Activated naive CD8-positive, alpha-beta T cell treated with anti-CD3 and anti-CD28 coated beads, Interleukin-2, amount 50 U/mL, for 24 hours (primary cell): ENCODE measurements at regions not wholly inside any gene's neighbourhood (a gene's known extent, or its start where the extent isn't known, plus 50 kb on each side); places are given as distances from the start of the nearest gene placed in this dataset.

Experiments
- ATAC-seq: fragments of 150-1000 bp; cut with Tn5 transposase; one replicate; pipeline ENCODE4 v1.10.0; 2021
- DNase-seq: peaks from one replicate; pipeline ENCODE4 v3.0.0; 2021
- H3K27ac Mint-ChIP-seq: one replicate; pipeline ENCODE4 v1.8.0; 2021; ENCODE audit warnings: mild to moderate bottlenecking, mixed read lengths
- H3K27me3 Mint-ChIP-seq: one replicate; pipeline ENCODE4 v1.8.0; 2021; ENCODE audit warnings: mixed read lengths
- H3K36me3 Mint-ChIP-seq: one replicate; pipeline ENCODE4 v1.8.0; 2021; ENCODE audit warnings: low read depth, mixed read lengths
- H3K4me1 Mint-ChIP-seq: one replicate; pipeline ENCODE4 v1.8.0; 2021; ENCODE audit warnings: mixed read lengths
- H3K4me3 Mint-ChIP-seq: one replicate; pipeline ENCODE4 v1.8.0; 2021; ENCODE audit warnings: mild to moderate bottlenecking, moderate library complexity, mixed read lengths
- H3K9me3 Mint-ChIP-seq: one replicate; pipeline ENCODE4 v1.8.0; 2021; ENCODE audit warnings: mixed read lengths

- H3K4me1 Mint-ChIP-seq: no peaks in the 10 kb centered on the region
- H3K36me3 Mint-ChIP-seq: no peaks in the 10 kb centered on the region
- ATAC-seq: no peak
- no peaks in the 10 kb centered on the region for H3K27me3 Mint-ChIP-seq
- no peaks in the 10 kb centered on the region for H3K9me3 Mint-ChIP-seq
- no peak overlapping the region for H3K27ac Mint-ChIP-seq
- H3K4me3 Mint-ChIP-seq: no peak overlapping the region
- DNase-seq: no peak
Measured at GRCh38 chr2:157024129-157024528, 233.4 kb upstream of the GALNT5 start.

- Mint-ChIP-seq H3K27me3 (no peaks in the 10 kb centered on the region), H3K9me3 (no peaks in the 10 kb centered on the region), H3K4me3 (no peak overlapping the region), H3K36me3 (no peaks in the 10 kb centered on the region), H3K4me1 (no peaks in the 10 kb centered on the region), H3K27ac (no peak overlapping the region)
- DNase-seq (no peak), ATAC-seq (no peak)
Measured at GRCh38 chr2:157032017-157032416, 225.5 kb upstream of the GALNT5 start.

DNA sequence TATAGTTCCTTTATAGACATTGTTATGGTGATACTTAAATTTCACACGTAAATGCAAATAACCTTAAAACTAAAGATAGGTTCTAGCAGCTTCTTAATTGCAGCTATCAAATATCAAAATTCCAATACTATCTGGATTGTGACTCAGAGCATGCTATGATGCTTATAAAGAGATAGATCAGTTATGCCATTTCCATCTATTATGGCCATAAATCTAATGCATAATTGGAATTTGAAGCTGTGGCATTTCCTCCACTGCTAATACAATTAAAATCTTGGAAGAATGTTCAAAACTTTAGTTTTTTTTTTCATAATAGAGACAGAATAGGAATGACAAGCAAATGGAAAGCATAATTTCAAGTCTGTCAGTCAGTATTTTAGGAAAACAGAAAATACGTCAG is 220.8 kb upstream of the GALNT5 start:
- DNase-seq (no peak), ATAC-seq (no peak)
- H3K9me3 Mint-ChIP-seq: no peaks in the 10 kb centered on the region
- no peak overlapping the region for H3K4me3 Mint-ChIP-seq
- no peaks in the 10 kb centered on the region for H3K36me3 Mint-ChIP-seq
- no peaks in the 10 kb centered on the region for H3K4me1 Mint-ChIP-seq
- H3K27ac Mint-ChIP-seq: no peak overlapping the region
- no peaks in the 10 kb centered on the region for H3K27me3 Mint-ChIP-seq

GRCh38 chr2:157043786-157044185 is 213.7 kb upstream of the GALNT5 start:
- ATAC-seq (no peak), DNase-seq (no peak)
- Mint-ChIP-seq H3K4me1 (no peaks in the 10 kb centered on the region), H3K36me3 (no peaks in the 10 kb centered on the region), H3K9me3 (no peaks in the 10 kb centered on the region), H3K27me3 (no peaks in the 10 kb centered on the region), H3K4me3 (no peak overlapping the region), H3K27ac (no peak overlapping the region)

- H3K36me3 Mint-ChIP-seq: no peaks in the 10 kb centered on the region
- no peaks in the 10 kb centered on the region for H3K9me3 Mint-ChIP-seq
- H3K27ac Mint-ChIP-seq: no peak overlapping the region
- H3K4me1 Mint-ChIP-seq: no peaks in the 10 kb centered on the region
- no peaks in the 10 kb centered on the region for H3K27me3 Mint-ChIP-seq
- no peak for DNase-seq
- no peak for ATAC-seq
- H3K4me3 Mint-ChIP-seq: no peak overlapping the region
Measured at GRCh38 chr2:157046396-157046795, 211.1 kb upstream of the GALNT5 start.

DNA sequence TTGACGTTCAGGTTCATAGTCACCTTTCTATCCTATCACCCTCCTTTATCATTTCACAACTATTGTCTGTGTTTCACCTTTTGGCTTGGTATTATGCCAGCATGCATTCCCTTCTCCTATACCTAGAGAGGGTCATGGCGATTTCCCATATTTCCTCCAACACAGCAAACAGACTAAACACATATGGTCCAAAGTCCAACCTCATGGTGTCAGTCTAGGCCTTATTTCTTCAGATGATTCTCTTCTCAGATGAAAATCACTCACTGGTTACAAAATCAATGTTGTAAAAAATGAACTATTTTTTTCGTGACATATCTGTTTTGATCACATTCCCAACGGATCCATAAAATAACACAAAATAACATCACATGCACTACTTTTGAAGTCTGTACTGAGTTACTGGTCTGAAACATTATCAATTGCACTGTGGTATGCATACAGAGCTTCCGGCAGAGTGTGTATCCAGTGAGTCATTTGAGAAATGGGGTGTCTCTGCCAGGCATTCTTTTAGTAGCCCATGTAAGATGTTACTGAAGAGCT is 204.8 kb upstream of the GALNT5 start:
- ATAC-seq (no peak), DNase-seq (no peak)
- no peak overlapping the region for H3K27ac Mint-ChIP-seq
- no peaks in the 10 kb centered on the region for H3K9me3 Mint-ChIP-seq
- H3K27me3 Mint-ChIP-seq: no peaks in the 10 kb centered on the region
- H3K4me3 Mint-ChIP-seq: no peak overlapping the region
- no peaks in the 10 kb centered on the region for H3K4me1 Mint-ChIP-seq
- H3K36me3 Mint-ChIP-seq: no peaks in the 10 kb centered on the region

- no peaks in the 10 kb centered on the region for H3K36me3 Mint-ChIP-seq
- no peaks in the 10 kb centered on the region for H3K4me1 Mint-ChIP-seq
- no peaks in the 10 kb centered on the region for H3K9me3 Mint-ChIP-seq
- H3K27ac Mint-ChIP-seq: no peak overlapping the region
- H3K4me3 Mint-ChIP-seq: no peak overlapping the region
- ATAC-seq (no peak), DNase-seq (no peak)
- H3K27me3 Mint-ChIP-seq: no peaks in the 10 kb centered on the region
Measured at GRCh38 chr2:157053876-157054275, 203.6 kb upstream of the GALNT5 start.

- Mint-ChIP-seq H3K27ac (no peak overlapping the region), H3K36me3 (no peaks in the 10 kb centered on the region), H3K27me3 (peaks cover 1% of the 10 kb centered on the region), H3K9me3 (no peaks in the 10 kb centered on the region), H3K4me3 (no peak overlapping the region), H3K4me1 (no peaks in the 10 kb centered on the region)
- ATAC-seq (no peak), DNase-seq (no peak)
Measured at GRCh38 chr2:157055660-157056199, 201.8 kb upstream of the GALNT5 start.

- H3K27ac Mint-ChIP-seq: no peak overlapping the region
- H3K4me3 Mint-ChIP-seq: no peak overlapping the region
- ATAC-seq (no peak), DNase-seq (no peak)
- H3K4me1 Mint-ChIP-seq: no peaks in the 10 kb centered on the region
- H3K9me3 Mint-ChIP-seq: no peaks in the 10 kb centered on the region
- peaks cover 3% of the 10 kb centered on the region for H3K27me3 Mint-ChIP-seq
- H3K36me3 Mint-ChIP-seq: no peaks in the 10 kb centered on the region
Measured at GRCh38 chr2:157056200-157056676, 201.3 kb upstream of the GALNT5 start.

DNA sequence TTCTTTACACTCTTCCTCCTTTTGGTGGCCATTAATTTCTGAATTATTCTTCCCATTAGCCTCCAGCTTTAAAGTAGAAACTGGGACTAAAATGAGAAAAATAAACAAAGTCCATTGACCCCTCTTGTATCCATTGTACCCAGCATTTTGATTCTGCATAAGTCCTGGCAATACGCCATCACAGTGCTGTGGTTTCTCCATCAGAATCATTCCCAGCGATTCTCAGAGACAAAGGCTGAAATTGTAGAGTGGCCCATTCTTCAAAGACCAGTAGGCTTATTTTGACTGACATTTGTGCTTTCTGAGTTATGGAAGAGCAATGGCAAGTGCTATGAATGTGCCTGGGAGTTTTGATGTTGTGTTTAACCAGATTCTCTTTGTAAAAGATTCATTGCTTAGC is 199.3 kb upstream of the GALNT5 start:
- Mint-ChIP-seq H3K36me3 (no peaks in the 10 kb centered on the region), H3K4me1 (no peaks in the 10 kb centered on the region), H3K27ac (no peak overlapping the region), H3K4me3 (no peak overlapping the region), H3K27me3 (peaks cover 5% of the 10 kb centered on the region), H3K9me3 (no peaks in the 10 kb centered on the region)
- DNase-seq (no peak), ATAC-seq (no peak)

GRCh38 chr2:157059036-157059435 is 198.5 kb upstream of the GALNT5 start:
- no peaks in the 10 kb centered on the region for H3K9me3 Mint-ChIP-seq
- no peaks in the 10 kb centered on the region for H3K36me3 Mint-ChIP-seq
- H3K4me1 Mint-ChIP-seq: no peaks in the 10 kb centered on the region
- no peak overlapping the region for H3K27ac Mint-ChIP-seq
- DNase-seq: no peak
- H3K27me3 Mint-ChIP-seq: peaks cover 5% of the 10 kb centered on the region
- ATAC-seq: no peak
- H3K4me3 Mint-ChIP-seq: no peak overlapping the region

DNA sequence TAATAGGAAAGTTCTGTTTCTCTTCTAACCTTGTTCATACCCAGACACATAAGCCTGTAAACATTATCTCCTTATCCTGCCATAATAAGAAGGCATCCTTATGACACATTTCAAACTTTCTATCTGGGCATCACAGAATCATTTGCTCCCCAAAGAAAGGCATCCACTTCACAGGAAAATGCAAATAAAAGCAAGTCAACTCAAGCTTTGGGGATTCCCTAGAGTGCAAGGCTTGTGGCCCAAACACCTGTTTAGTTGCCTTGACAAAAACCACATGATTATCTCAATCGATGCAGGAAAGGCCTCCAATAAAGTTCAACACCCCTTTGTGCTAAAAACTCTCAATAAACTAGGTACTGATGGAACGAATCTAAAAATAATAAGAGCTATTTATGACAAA is 195.7 kb upstream of the GALNT5 start:
- ATAC-seq: no peak
- no peaks in the 10 kb centered on the region for H3K36me3 Mint-ChIP-seq
- no peak for DNase-seq
- H3K4me3 Mint-ChIP-seq: no peak overlapping the region
- H3K27ac Mint-ChIP-seq: no peak overlapping the region
- H3K27me3 Mint-ChIP-seq: peaks cover 5% of the 10 kb centered on the region
- H3K9me3 Mint-ChIP-seq: no peaks in the 10 kb centered on the region
- no peaks in the 10 kb centered on the region for H3K4me1 Mint-ChIP-seq

GRCh38 chr2:157067562-157067961 is 189.9 kb upstream of the GALNT5 start:
- no peak overlapping the region for H3K27ac Mint-ChIP-seq
- H3K36me3 Mint-ChIP-seq: no peaks in the 10 kb centered on the region
- ATAC-seq (no peak), DNase-seq (no peak)
- peaks cover 5% of the 10 kb centered on the region for H3K27me3 Mint-ChIP-seq
- no peaks in the 10 kb centered on the region for H3K9me3 Mint-ChIP-seq
- no peaks in the 10 kb centered on the region for H3K4me1 Mint-ChIP-seq
- H3K4me3 Mint-ChIP-seq: no peak overlapping the region

GRCh38 chr2:157068237-157068636 is 189.3 kb upstream of the GALNT5 start:
- no peak overlapping the region for H3K27ac Mint-ChIP-seq

GRCh38 chr2:157075924-157076323 is 181.6 kb upstream of the GALNT5 start:
- H3K27me3 Mint-ChIP-seq: no peaks in the 10 kb centered on the region
- no peak for DNase-seq
- H3K36me3 Mint-ChIP-seq: no peaks in the 10 kb centered on the region
- H3K4me3 Mint-ChIP-seq: no peak overlapping the region
- H3K4me1 Mint-ChIP-seq: no peaks in the 10 kb centered on the region
- no peaks in the 10 kb centered on the region for H3K9me3 Mint-ChIP-seq
- no peak overlapping the region for H3K27ac Mint-ChIP-seq
- no peak for ATAC-seq

More at GRCh38 chr2:157068237-157068636, 189.3 kb upstream of the GALNT5 start:
- Mint-ChIP-seq H3K36me3 (no peaks in the 10 kb centered on the region), H3K27me3 (peaks cover 5% of the 10 kb centered on the region), H3K4me3 (no peak overlapping the region), H3K9me3 (no peaks in the 10 kb centered on the region), H3K4me1 (no peaks in the 10 kb centered on the region)
- ATAC-seq: no peak
- DNase-seq: no peak
